Fibroblast of pulmonary artery (primary cell): ENCODE measurements at regions not wholly inside any gene's neighbourhood (a gene's known extent, or its start where the extent isn't known, plus 50 kb on each side); places are given as distances from the start of the nearest gene placed in this dataset.

ENCODE experiments used
- DNase-seq: peaks from one replicate; pipeline ENCODE4 v3.0.0-alpha.2; 2010; ENCODE audit warnings: low read depth
- H3K4me3 ChIP-seq: replicated peaks from 2 replicates; pipeline ENCODE4 v1.5.1; 2011; ENCODE audit warnings: low read depth, mild to moderate bottlenecking, control low read depth, low read length, moderate library complexity
- TF ChIP-seq, protein P1 (sequence below): IDR thresholded peaks from 2 replicates; pipeline ENCODE4 v1.5.1; 2011; ENCODE audit warnings: mild to moderate bottlenecking, control low read depth, low read length, inconsistent platforms; ENCODE audit errors: missing control alignments

DNA sequence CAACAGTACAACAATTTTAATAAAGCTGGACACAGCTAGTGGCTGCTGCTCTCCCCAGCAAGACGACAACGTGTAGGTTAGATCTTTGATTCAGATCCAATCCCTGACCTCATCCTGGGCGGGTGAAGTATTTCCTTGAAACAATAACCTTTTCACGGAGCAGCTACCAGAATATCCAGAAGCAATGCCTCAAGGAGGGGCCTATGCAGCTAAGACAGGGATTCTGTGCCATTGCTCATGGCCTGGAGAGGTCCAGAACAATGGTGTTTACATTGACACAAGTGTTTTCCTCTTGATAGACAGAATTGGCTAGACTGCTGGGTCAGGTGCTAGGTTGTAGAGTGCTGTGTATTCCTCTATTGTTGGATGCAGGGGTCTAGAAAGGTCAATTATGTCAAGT lies 520.1 kb downstream of the BCL11A start:
- H3K4me3 ChIP-seq, result no peak overlapping the region
- DNase-seq, result no peak
- TF ChIP-seq, protein P1, sequence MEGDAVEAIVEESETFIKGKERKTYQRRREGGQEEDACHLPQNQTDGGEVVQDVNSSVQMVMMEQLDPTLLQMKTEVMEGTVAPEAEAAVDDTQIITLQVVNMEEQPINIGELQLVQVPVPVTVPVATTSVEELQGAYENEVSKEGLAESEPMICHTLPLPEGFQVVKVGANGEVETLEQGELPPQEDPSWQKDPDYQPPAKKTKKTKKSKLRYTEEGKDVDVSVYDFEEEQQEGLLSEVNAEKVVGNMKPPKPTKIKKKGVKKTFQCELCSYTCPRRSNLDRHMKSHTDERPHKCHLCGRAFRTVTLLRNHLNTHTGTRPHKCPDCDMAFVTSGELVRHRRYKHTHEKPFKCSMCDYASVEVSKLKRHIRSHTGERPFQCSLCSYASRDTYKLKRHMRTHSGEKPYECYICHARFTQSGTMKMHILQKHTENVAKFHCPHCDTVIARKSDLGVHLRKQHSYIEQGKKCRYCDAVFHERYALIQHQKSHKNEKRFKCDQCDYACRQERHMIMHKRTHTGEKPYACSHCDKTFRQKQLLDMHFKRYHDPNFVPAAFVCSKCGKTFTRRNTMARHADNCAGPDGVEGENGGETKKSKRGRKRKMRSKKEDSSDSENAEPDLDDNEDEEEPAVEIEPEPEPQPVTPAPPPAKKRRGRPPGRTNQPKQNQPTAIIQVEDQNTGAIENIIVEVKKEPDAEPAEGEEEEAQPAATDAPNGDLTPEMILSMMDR, result no peak

- TF ChIP-seq, protein P1, result no peak
- no peak overlapping the region for H3K4me3 ChIP-seq
- no peak for DNase-seq
These were observed 523.9 kb downstream of the BCL11A start for GRCh38 chr2:60029566-60029883.

DNA sequence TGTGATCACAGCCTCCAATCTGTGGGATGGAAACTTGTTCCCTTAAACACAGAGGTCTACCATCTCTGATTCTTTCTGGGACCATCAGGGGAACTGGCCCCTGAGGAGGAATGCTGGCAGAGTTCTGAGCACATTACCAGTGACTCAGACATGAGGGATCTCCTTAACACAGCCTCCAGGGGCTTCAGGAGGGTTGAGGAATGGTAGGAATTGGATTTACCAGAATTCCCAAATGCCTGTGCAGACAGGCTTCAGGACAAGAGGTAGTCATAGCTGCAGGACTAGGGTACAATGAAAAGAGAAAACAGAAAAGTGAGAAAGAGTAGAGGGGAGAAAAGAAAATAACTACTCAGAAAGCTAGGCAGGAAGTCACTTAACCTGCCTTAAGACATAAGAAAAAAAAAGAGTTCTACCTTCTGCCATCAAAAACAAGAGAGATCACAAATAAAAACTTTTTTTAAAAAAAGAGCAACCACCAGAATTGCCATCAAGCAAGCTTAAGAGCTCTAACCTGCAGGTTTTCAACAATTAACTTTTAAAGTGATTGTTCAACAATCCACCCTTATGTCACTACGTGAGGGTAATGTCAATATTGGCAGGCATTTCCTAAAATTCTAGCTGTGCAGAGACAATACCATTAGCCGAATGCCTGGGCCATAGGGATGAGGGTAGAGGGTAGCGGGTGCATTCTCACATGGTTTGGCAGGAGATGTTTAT lies 524.4 kb downstream of the BCL11A start:
- no peak for DNase-seq
- H3K4me3 ChIP-seq, result no peak overlapping the region
- TF ChIP-seq, protein P1, result no peak

- TF ChIP-seq, protein P1, result no peak
- H3K4me3 ChIP-seq, result no peak overlapping the region
- DNase-seq, result no peak
These were observed 528.0 kb downstream of the BCL11A start for GRCh38 chr2:60025496-60025895.

DNA sequence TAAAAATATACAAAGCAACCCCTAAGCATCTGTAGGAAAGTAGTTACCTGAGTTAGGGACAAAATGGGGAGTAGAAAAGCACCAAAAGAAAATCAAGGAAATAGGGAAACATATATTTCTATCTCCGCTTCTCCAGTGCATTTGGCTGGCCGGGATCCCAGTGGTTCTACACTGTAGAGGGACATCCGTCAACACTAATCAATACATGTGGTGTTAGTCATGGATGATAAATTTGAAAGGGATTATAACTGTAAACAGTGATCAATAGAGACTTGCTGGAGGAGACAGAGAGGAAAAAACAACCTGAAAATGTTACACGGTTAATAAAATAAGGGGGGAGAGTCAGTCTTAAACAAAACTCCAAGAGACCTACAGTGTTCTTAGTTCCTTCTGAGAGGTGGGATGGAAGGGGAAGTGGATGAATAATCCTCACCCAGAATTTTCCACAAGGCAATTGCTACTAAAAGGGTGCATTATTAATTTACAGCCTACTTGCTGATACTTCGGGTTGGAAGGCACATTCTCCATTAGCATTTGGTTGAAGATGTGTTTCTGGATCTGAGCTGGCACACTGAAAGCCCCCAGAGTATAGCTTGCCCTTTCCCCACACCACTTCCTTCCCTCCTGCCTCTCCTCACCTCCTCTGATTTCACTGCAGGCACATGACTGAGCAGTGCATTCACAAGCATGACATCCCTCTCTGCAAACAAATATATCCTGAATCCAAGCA lies 530.0 kb downstream of the BCL11A start:
- TF ChIP-seq, protein P1, result no peak
- no peak overlapping the region for H3K4me3 ChIP-seq
- no peak for DNase-seq

GRCh38 chr2:60007671-60008070 lies 545.8 kb downstream of the BCL11A start:
- H3K4me3 ChIP-seq, result no peak overlapping the region
- TF ChIP-seq, protein P1, result no peak
- DNase-seq, result no peak
